ENCODE measurements at regions not wholly inside any gene's neighbourhood (a gene's known extent, or its start where the extent isn't known, plus 50 kb on each side); places are given as distances from the start of the nearest gene placed in this dataset.
"Not testable (repeated sequence)": the region's sequence is repeated elsewhere in the genome, so short reads cannot be mapped to it uniquely, and the experiment has no call there.

- DNase-seq (ENCODE audit: low read depth, low spot score) = no peak
- Histone ChIP-seq H3K4me3 (no peak overlapping the region), H3K36me3 (ENCODE audit: control insufficient read depth in 2 of 2, insufficient read depth in 2 of 2, low read length in 1 of 2) (no peaks in the 10 kb centered on the region), H3K4me1 (ENCODE audit: control insufficient read depth, insufficient read depth, low read length) (no peaks in the 10 kb centered on the region), H3K4me2 (ENCODE audit: control insufficient read depth, insufficient read depth) (no peak overlapping the region), H3K9ac (ENCODE audit: control insufficient read depth, insufficient read depth, low read length) (no peak overlapping the region), H2AFZ (ENCODE audit: control insufficient read depth, low read depth, low read length) (no peak overlapping the region), H3K79me2 (ENCODE audit: control insufficient read depth, insufficient read depth, low read length) (no peaks in the 10 kb centered on the region), H3K27me3 (replicated peaks in 1 of 2; ENCODE audit: control insufficient read depth in 2 of 2, insufficient read depth in 2 of 2, low read length in 1 of 2) (no peaks in the 10 kb centered on the region), H3K9me3 (replicated peaks; ENCODE audit: control insufficient read depth, insufficient read depth, low read length) (no peaks in the 10 kb centered on the region), H3K27ac (ENCODE audit: control insufficient read depth, insufficient read depth) (no peak overlapping the region), H4K20me1 (ENCODE audit: control insufficient read depth, insufficient read depth) (no peaks in the 10 kb centered on the region; the same call in 1 of the 2 replicates)
- POLR2A ChIA-PET = no interaction called here
- RAD21 ChIA-PET (ENCODE audit: unreplicated experiment) = no interaction called here
- in situ Hi-C loops (cut with MboI) = no loop called here
- FAIRE-seq = no peak
- CTCF ChIA-PET = interaction anchor here (0.6 to 0.9 kb wide), 2 partner anchors 137 to 147 kb away, joined by 3 read pairs; no protein-coding TSS in a partner anchor
- BruUV-seq (replicated peaks) = no TSS peak
- no peak for ATAC-seq
- 42% methylated on average over 4 of the region's 5 CpGs for WGBS (ENCODE audit: insufficient coverage, insufficient replicate concordance, low lambda C conversion rate, missing lambda C conversion rate)
- intact Hi-C loops (cut with micrococcal nuclease; ENCODE audit: unreplicated experiment) = no loop called here
- TF ChIP-seq SMAD1 (IDR thresholded peaks at IDR 0.05; ENCODE audit: low read depth, partially characterized antibody) (no peak), SMARCA5 (IDR thresholded peaks at IDR 0.05) (no peak), SUZ12 (IDR thresholded peaks at IDR 0.05; ENCODE audit: unreplicated experiment) (no peak), CBFB (IDR thresholded peaks at IDR 0.05; ENCODE audit: low read depth) (no peak), RAD51 (IDR thresholded peaks at IDR 0.05) (no peak), TCF7 (IDR thresholded peaks at IDR 0.05; ENCODE audit: borderline replicate concordance) (no peak), IRF4 (IDR thresholded peaks at IDR 0.05; ENCODE audit: low read depth, low read length) (no peak), GABPA (IDR thresholded peaks at IDR 0.05; ENCODE audit: low read depth) (no peak), BMI1 (IDR thresholded peaks at IDR 0.05; ENCODE audit: borderline replicate concordance) (no peak), CHD1 (IDR thresholded peaks at IDR 0.05; ENCODE audit: low read depth, low read length) (no peak)
- SMC1A ChIA-PET (ENCODE audit: uncharacterized antibody, unreplicated experiment) = interaction anchor here (0.6 kb wide), 1 partner anchor 1433 kb away, joined by 3 read pairs; no protein-coding TSS in a partner anchor
These were observed 112.1 kb upstream of the MRPS22 start for GRCh38 chr3:139231555-139232281.

GRCh38 chr3:139232341-139232740 is 111.5 kb upstream of the MRPS22 start:
- H3K36me3 ChIP-seq (ENCODE audit: control insufficient read depth in 2 of 2, insufficient read depth in 2 of 2, low read length in 1 of 2) = not testable (repeated sequence)

More at GRCh38 chr3:139232341-139232740, 111.5 kb upstream of the MRPS22 start:
- DNase-seq (ENCODE audit: low read depth, low spot score); POLR2A ChIA-PET; H3K27ac ChIP-seq (ENCODE audit: control insufficient read depth, insufficient read depth); H3K9me3 ChIP-seq (replicated peaks; ENCODE audit: control insufficient read depth, insufficient read depth, low read length); H3K79me2 ChIP-seq (ENCODE audit: control insufficient read depth, insufficient read depth, low read length); H2AFZ ChIP-seq (ENCODE audit: control insufficient read depth, low read depth, low read length); ATAC-seq; BruUV-seq (replicated peaks); H3K4me3 ChIP-seq; intact Hi-C loops (cut with micrococcal nuclease; ENCODE audit: unreplicated experiment); in situ Hi-C loops (cut with MboI); H3K4me2 ChIP-seq (ENCODE audit: control insufficient read depth, insufficient read depth); RAD21 ChIA-PET (ENCODE audit: unreplicated experiment); H4K20me1 ChIP-seq (ENCODE audit: control insufficient read depth, insufficient read depth); SMC1A ChIA-PET (ENCODE audit: uncharacterized antibody, unreplicated experiment); FAIRE-seq; H3K9ac ChIP-seq (ENCODE audit: control insufficient read depth, insufficient read depth, low read length); CTCF ChIA-PET; H3K4me1 ChIP-seq (ENCODE audit: control insufficient read depth, insufficient read depth, low read length); H3K27me3 ChIP-seq (replicated peaks in 1 of 2; ENCODE audit: control insufficient read depth in 2 of 2, insufficient read depth in 2 of 2, low read length in 1 of 2): not testable (repeated sequence)
- 24% methylated on average over 3 of the region's 3 CpGs for WGBS (ENCODE audit: insufficient coverage, insufficient replicate concordance, low lambda C conversion rate, missing lambda C conversion rate)

All from GM12878 (cell line).